DOHH2 (cell line): ENCODE measurements at regions not wholly inside any gene's neighbourhood (a gene's known extent, or its start where the extent isn't known, plus 50 kb on each side); places are given as distances from the start of the nearest gene placed in this dataset.

Experiments used
- H3F3A ChIP-seq: fragments of 200-600 bp; sonication (generic), shearing (Covaris generic); 2 replicates; pipeline ENCODE4 v1.6.0; 2016; ENCODE audit warnings: antibody characterized with exemption, mild to moderate bottlenecking; ENCODE audit not compliant: control insufficient read depth, insufficient read depth
- H3K27ac ChIP-seq: fragments of 200-600 bp; sonication (generic); 2 replicates; pipeline ENCODE4 v1.5.1; 2014; ENCODE audit warnings: low read depth, mild to moderate bottlenecking, low read length, moderate library complexity
- H3K27me3 ChIP-seq: fragments of 200-600 bp; sonication (generic); 2 replicates; pipeline ENCODE4 v1.6.1; 2014; ENCODE audit warnings: mild to moderate bottlenecking, low read length, mixed read lengths; ENCODE audit not compliant: control insufficient read depth
- H3K36me3 ChIP-seq: fragments of 200-600 bp; sonication (generic); 2 replicates; pipeline ENCODE4 v1.6.1; 2014; ENCODE audit warnings: mild to moderate bottlenecking, low read length, moderate library complexity, mixed read lengths; ENCODE audit not compliant: control insufficient read depth
- H3K4me1 ChIP-seq: fragments of 200-600 bp; sonication (generic); 2 replicates; pipeline ENCODE4 v1.6.1; 2014; ENCODE audit warnings: mild to moderate bottlenecking, low read length, mixed read lengths; ENCODE audit not compliant: control insufficient read depth
- H3K4me2 ChIP-seq: fragments of 200-600 bp; sonication (generic); 2 replicates; pipeline ENCODE4 v1.6.0; 2014; ENCODE audit warnings: mild to moderate bottlenecking, low read length, moderate library complexity
- H3K4me3 ChIP-seq: fragments of 200-600 bp; sonication (generic); 2 replicates; pipeline ENCODE4 v1.5.1; 2014; ENCODE audit warnings: mild to moderate bottlenecking, low read length, mixed read lengths
- H3K79me2 ChIP-seq: fragments of 200-600 bp; sonication (generic); 2 replicates; pipeline ENCODE4 v1.6.1; 2014; ENCODE audit warnings: mild to moderate bottlenecking, low read length, mixed read lengths; ENCODE audit not compliant: control insufficient read depth
- H3K9me2 ChIP-seq: fragments of 200-600 bp; sonication (generic); replicated peaks from 2 replicates; pipeline ENCODE4 v1.6.1; 2014; ENCODE audit warnings: mild to moderate bottlenecking, low read length, mixed read lengths; ENCODE audit not compliant: control insufficient read depth
- H3K9me3 ChIP-seq: fragments of 200-600 bp; sonication (generic); 2 replicates; pipeline ENCODE4 v1.6.1; 2014; ENCODE audit warnings: antibody characterized with exemption, low read length, mixed read lengths; ENCODE audit not compliant: control insufficient read depth, insufficient read depth
- H4K20me1 ChIP-seq: fragments of 200-600 bp; sonication (generic); 2 replicates; pipeline ENCODE4 v1.6.0; 2014; ENCODE audit warnings: low read depth, mild to moderate bottlenecking, antibody characterized with exemption, low read length, moderate library complexity; ENCODE audit not compliant: control insufficient read depth, insufficient read depth
- EZH2phosphoT487 ChIP-seq: fragments of 200-600 bp; sonication (generic); IDR thresholded peaks from 2 replicates; pipeline ENCODE4 v1.6.1; 2017; ENCODE audit warnings: borderline replicate concordance, mild to moderate bottlenecking, antibody characterized with exemption, low read length, moderate library complexity, mixed read lengths
- TF ChIP-seq, protein P1 (sequence below): fragments of 200-600 bp; sonication (generic); IDR thresholded peaks from one replicate; pipeline ENCODE4 v1.5.1; 2014; ENCODE audit warnings: antibody characterized with exemption, mild to moderate bottlenecking, low read depth, low read length; ENCODE audit not compliant: poor library complexity, severe bottlenecking

DNA sequence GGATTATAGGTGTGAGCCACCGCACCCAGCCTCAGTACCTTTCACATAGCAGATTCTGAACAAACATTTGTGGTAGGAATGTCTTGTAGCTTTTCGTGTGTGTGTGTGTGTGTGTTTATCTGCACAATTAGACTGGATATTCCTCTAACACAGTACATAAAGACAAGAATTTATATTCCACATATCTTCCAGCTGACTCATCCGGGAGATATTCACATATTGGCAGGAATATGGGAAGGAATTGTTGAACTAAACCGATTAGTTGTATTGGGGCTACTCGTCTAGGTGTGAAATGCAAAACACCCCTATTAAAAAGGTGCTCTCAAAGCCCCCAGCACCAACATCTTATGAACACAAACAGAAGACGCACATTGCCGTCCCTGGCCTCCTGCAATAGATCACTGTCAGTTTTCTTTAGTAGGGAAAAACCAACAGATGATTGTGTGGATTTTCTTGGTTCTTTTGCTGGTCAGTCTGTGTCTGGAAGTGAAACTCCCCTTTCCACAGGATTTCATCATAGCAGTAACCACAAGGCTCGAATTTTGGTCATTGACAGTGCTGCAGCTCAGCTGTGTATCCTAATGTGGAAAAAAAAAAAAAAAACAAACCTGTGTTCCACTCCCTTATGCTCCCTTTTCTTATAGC, 208.5 kb upstream of the ACVR2A start:
- Histone ChIP-seq H3K27ac (no peak overlapping the region), H3K27me3 (no peaks in the 10 kb centered on the region), H3K4me2 (no peak overlapping the region), H3K79me2 (no peaks in the 10 kb centered on the region), H3K9me2 (no peaks in the 10 kb centered on the region), H3F3A (no peaks in the 10 kb centered on the region), H4K20me1 (no peaks in the 10 kb centered on the region), H3K9me3 (no peaks in the 10 kb centered on the region), H3K36me3 (no peaks in the 10 kb centered on the region), H3K4me1 (no peaks in the 10 kb centered on the region), H3K4me3 (no peak overlapping the region)
- TF ChIP-seq, protein P1, sequence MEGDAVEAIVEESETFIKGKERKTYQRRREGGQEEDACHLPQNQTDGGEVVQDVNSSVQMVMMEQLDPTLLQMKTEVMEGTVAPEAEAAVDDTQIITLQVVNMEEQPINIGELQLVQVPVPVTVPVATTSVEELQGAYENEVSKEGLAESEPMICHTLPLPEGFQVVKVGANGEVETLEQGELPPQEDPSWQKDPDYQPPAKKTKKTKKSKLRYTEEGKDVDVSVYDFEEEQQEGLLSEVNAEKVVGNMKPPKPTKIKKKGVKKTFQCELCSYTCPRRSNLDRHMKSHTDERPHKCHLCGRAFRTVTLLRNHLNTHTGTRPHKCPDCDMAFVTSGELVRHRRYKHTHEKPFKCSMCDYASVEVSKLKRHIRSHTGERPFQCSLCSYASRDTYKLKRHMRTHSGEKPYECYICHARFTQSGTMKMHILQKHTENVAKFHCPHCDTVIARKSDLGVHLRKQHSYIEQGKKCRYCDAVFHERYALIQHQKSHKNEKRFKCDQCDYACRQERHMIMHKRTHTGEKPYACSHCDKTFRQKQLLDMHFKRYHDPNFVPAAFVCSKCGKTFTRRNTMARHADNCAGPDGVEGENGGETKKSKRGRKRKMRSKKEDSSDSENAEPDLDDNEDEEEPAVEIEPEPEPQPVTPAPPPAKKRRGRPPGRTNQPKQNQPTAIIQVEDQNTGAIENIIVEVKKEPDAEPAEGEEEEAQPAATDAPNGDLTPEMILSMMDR: no peak

DNA sequence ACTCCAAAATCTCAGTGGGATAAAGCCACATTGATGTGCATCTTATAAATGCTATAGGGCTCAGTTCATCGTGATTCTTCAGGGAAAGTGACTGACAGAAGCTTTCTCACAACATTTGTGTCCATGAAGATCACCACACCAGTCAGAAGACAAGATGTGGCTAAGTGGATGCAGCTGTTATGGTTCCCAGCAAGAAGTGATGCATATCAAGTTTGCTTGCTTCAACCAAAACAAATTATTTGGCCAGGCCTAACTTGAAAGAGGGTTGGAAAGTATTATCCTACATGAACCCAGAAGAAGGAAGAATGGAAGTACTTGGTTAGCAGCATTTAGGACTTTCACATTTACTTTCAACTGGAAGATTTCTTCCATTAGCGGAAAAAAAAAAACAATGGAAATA, 210.0 kb upstream of the ACVR2A start:
- Histone ChIP-seq H3K4me3 (no peak overlapping the region), H3K4me1 (no peaks in the 10 kb centered on the region), H3K27me3 (no peaks in the 10 kb centered on the region), H3K36me3 (no peaks in the 10 kb centered on the region), H3K27ac (no peak overlapping the region), H3K79me2 (no peaks in the 10 kb centered on the region), H4K20me1 (no peaks in the 10 kb centered on the region), H3K9me3 (no peaks in the 10 kb centered on the region), H3F3A (no peaks in the 10 kb centered on the region), H3K9me2 (no peaks in the 10 kb centered on the region), H3K4me2 (no peak overlapping the region)
- TF ChIP-seq, protein P1: no peak
- no peak for TF ChIP-seq EZH2phosphoT487

DNA sequence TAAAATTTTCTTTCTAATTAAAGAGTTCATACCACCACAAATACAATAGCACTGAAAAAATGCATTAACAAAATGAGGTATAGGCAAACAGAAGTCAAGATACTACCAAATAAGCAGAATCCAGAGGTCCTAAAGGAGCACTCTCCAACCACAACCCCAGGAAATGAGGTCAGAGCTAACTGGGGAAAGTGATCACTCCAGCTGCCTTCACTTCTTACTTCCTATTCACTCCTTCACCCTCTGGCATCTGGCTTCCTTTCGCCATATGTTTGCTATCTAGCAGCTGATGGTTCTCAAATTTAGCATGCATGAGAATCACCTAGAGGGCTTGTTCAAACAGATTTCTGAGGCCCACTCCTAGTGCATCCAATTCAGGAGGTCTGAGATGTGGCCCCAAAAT, 212.6 kb upstream of the ACVR2A start:
- no peaks in the 10 kb centered on the region for H3K9me3 ChIP-seq
- H3K27ac ChIP-seq: no peak overlapping the region
- no peaks in the 10 kb centered on the region for H4K20me1 ChIP-seq
- H3F3A ChIP-seq: no peaks in the 10 kb centered on the region
- no peaks in the 10 kb centered on the region for H3K9me2 ChIP-seq
- H3K36me3 ChIP-seq: no peaks in the 10 kb centered on the region
- H3K79me2 ChIP-seq: no peaks in the 10 kb centered on the region
- H3K4me1 ChIP-seq: no peaks in the 10 kb centered on the region
- H3K4me2 ChIP-seq: no peak overlapping the region
- TF ChIP-seq, protein P1: no peak
- TF ChIP-seq EZH2phosphoT487: no peak
- H3K27me3 ChIP-seq: no peaks in the 10 kb centered on the region
- no peak overlapping the region for H3K4me3 ChIP-seq
